ENCODE measurements at regions not wholly inside any gene's neighbourhood (a gene's known extent, or its start where the extent isn't known, plus 50 kb on each side); places are given as distances from the start of the nearest gene placed in this dataset.
A peak's percentile ranks its signal among the peaks of the same experiment; 100 is the strongest.

DNA sequence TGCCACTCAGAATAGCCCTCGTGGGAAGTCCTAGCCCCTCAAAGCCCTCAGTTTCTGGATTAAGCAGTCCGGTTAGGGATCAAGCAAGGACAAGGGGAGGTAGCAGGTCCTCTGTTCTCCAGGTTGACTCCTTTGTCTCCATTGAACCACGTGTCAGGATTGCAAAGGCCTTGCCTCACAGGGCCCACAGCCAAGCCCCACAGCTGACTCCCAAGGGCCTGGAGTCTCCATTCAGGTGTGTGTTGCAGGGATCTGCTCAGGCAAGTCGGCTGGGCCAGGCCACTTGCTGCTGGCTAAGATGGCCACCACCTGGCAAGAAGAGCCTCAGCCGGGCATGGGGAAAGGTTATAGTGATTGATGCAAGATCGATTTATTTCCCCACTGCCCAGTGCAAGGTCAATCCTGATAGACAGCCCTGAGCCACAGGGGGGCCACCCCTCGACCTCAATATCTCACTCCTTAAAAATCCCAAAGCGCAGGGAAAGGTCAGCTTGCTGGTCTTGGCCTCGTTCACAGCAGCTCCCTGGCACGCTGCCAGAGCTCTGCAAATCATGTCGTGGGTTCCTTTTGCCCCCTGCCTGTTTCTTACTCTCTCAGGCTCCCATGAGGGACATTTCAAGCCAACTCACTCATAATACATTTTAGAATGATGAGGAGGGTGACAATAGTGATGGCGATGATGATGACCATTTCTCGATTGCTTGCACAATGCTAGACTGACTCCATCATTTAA is 75.9 kb downstream of the EDN3 start:
- Histone ChIP-seq H3K36me3 (ENCODE audit: insufficient read depth, low read length) (no peaks in the 10 kb centered on the region), H3K9ac (ENCODE audit: insufficient read length) (no peak overlapping the region), H3K9me3 (ENCODE audit: low read depth, low read length) (no peaks in the 10 kb centered on the region), H3K4me3 (no peak overlapping the region), H3K27ac (no peak overlapping the region)
- TF ChIP-seq FOXP2 (optimal IDR thresholded peaks at IDR 0.05; ENCODE audit: control extremely low read depth, extremely low read length, insufficient read depth), result no peak
- no peak for TF ChIP-seq EZH2 (IDR thresholded peaks at IDR 0.05)
- no peak for TF ChIP-seq POLR2AphosphoS5 (IDR thresholded peaks at IDR 0.05; ENCODE audit: borderline replicate concordance, low read depth, low read length)
- DNase-seq (ENCODE audit: low read depth, low spot score), result no peak

DNA sequence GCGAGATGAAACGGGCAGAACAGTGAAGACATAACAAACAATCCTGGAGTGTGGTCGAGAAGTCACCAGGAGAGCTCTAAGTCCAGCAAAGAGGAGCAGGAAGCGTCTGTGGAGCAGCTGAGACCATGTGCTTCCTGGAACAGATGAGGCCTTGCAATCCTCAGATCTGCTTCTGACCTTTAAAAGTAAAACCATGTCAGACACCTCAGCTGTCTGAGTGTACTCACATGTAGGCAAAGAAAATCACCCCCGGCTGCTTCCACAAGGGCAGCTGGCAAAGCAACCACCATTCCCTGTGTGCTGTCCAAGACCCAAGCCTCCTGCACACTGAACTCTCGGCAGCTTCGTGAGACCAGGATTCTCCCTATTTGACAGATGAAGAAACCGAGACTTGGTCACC is 76.6 kb downstream of the EDN3 start:
- H3K9me3 ChIP-seq (ENCODE audit: low read depth, low read length), result no peaks in the 10 kb centered on the region
- DNase-seq (ENCODE audit: low read depth, low spot score), result no peak
- no peaks in the 10 kb centered on the region for H3K36me3 ChIP-seq (ENCODE audit: insufficient read depth, low read length)
- H3K27ac ChIP-seq, result no peak overlapping the region
- no peak overlapping the region for H3K4me3 ChIP-seq
- TF ChIP-seq FOXP2 (optimal IDR thresholded peaks at IDR 0.05; ENCODE audit: control extremely low read depth, extremely low read length, insufficient read depth) (no peak), EZH2 (IDR thresholded peaks at IDR 0.05) (no peak), POLR2AphosphoS5 (IDR thresholded peaks at IDR 0.05; ENCODE audit: borderline replicate concordance, low read depth, low read length) (no peak)
- no peak overlapping the region for H3K9ac ChIP-seq (ENCODE audit: insufficient read length)

DNA sequence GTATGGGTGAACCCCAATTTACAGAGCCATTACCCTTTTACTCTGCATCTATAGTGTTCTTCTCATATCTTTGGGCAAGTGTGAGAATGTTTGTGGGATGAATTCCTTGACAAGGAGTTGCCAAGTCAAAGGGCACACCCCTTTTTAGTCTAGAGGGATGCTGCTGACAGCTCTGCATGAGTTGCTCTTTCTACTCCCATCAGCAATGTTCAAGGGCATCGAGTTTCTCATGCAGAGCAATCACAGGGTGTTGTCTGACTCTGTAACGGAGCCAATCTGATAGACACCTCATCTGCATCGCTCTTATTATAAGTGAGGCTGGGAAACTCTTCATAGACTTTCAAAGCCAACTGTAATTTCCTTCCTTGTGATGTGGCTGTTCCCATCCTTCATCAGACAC is 77.4 kb downstream of the EDN3 start:
- Histone ChIP-seq H3K9ac (ENCODE audit: insufficient read length) (no peak overlapping the region), H3K27ac (no peak overlapping the region), H3K4me3 (no peak overlapping the region), H3K9me3 (ENCODE audit: low read depth, low read length) (no peaks in the 10 kb centered on the region), H3K36me3 (ENCODE audit: insufficient read depth, low read length) (no peaks in the 10 kb centered on the region)
- no peak for DNase-seq (ENCODE audit: low read depth, low spot score)
- TF ChIP-seq POLR2AphosphoS5 (IDR thresholded peaks at IDR 0.05; ENCODE audit: borderline replicate concordance, low read depth, low read length), result no peak
- TF ChIP-seq FOXP2 (optimal IDR thresholded peaks at IDR 0.05; ENCODE audit: control extremely low read depth, extremely low read length, insufficient read depth), result no peak
- no peak for TF ChIP-seq EZH2 (IDR thresholded peaks at IDR 0.05)

DNA sequence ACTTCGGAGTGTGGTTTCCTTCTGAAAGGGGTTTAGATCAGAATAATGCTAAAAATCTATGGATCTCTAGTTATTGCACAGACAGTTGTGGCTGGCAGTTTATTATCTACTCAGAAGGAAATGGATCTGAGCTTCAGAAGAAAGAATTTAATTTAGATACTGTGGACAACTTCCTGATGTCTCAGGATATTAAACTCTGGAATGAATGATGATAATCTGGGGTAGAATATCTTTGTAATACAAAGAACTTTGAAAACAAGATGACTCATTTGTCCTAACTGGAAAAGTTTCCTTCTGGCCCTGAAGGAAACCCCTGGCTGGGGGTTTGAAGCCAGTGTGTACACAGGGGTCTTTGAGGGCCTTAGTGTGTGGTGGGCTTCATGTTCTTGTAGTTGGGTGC is 78.0 kb downstream of the EDN3 start:
- Histone ChIP-seq H3K9me3 (ENCODE audit: low read depth, low read length) (no peaks in the 10 kb centered on the region), H3K9ac (ENCODE audit: insufficient read length) (no peak overlapping the region), H3K27ac (no peak overlapping the region), H3K36me3 (ENCODE audit: insufficient read depth, low read length) (no peaks in the 10 kb centered on the region), H3K4me3 (no peak overlapping the region)
- DNase-seq (ENCODE audit: low read depth, low spot score), result no peak
- TF ChIP-seq POLR2AphosphoS5 (IDR thresholded peaks at IDR 0.05; ENCODE audit: borderline replicate concordance, low read depth, low read length) (no peak), EZH2 (IDR thresholded peaks at IDR 0.05) (no peak), FOXP2 (optimal IDR thresholded peaks at IDR 0.05; ENCODE audit: control extremely low read depth, extremely low read length, insufficient read depth) (no peak)

DNA sequence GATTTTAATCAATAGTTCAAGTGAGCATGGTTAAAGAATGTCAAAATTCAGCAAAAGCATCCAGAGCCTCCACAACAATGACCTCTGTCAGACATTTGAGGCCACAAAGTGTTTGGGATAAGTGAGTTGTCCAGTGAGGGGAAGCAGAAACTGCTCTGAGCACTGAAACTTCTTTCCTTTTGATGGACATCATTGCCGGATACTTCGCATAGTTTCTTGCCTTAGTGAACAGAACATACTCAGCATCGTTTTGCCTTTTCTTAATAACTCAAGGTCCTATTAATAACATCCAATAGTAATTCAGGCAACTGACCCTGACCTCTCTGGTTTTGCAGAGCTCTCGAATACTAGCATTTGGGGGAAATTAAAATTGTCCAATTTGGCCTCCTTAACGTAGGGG is 78.6 kb downstream of the EDN3 start:
- no peak for TF ChIP-seq EZH2 (IDR thresholded peaks at IDR 0.05)
- no peak for TF ChIP-seq FOXP2 (optimal IDR thresholded peaks at IDR 0.05; ENCODE audit: control extremely low read depth, extremely low read length, insufficient read depth)
- no peak for TF ChIP-seq POLR2AphosphoS5 (IDR thresholded peaks at IDR 0.05; ENCODE audit: borderline replicate concordance, low read depth, low read length)
- Histone ChIP-seq H3K4me3 (no peak overlapping the region), H3K36me3 (ENCODE audit: insufficient read depth, low read length) (no peaks in the 10 kb centered on the region), H3K9me3 (ENCODE audit: low read depth, low read length) (no peaks in the 10 kb centered on the region), H3K9ac (ENCODE audit: insufficient read length) (no peak overlapping the region), H3K27ac (no peak overlapping the region)
- DNase-seq (ENCODE audit: low read depth, low spot score), result no peak

DNA sequence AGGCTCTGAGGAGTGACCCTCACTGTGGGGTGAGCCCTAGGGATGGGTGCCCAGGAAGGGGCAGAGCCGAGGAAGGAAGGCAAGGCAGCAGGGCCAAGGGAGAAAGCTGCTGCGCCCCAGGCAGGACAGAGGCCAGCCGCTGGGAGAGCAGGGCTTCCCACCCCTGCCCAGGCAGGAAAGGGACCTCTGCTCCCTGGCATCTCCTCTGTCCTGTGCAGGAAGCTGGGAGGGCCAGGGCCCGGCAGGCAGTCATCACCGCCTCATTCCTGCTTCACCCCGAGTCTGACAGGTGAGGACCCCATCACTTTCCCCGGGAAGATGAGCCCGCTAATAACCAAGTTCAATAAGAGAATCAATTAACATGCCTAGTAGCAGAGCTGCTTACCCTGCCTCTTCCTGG is 81.3 kb downstream of the EDN3 start:
- no peak overlapping the region for H3K4me3 ChIP-seq
- DNase-seq (ENCODE audit: low read depth, low spot score), result no peak
- TF ChIP-seq FOXP2 (optimal IDR thresholded peaks at IDR 0.05; ENCODE audit: control extremely low read depth, extremely low read length, insufficient read depth) (no peak), EZH2 (IDR thresholded peaks at IDR 0.05) (no peak), POLR2AphosphoS5 (IDR thresholded peaks at IDR 0.05; ENCODE audit: borderline replicate concordance, low read depth, low read length) (no peak)
- no peak overlapping the region for H3K9ac ChIP-seq (ENCODE audit: insufficient read length)
- no peaks in the 10 kb centered on the region for H3K9me3 ChIP-seq (ENCODE audit: low read depth, low read length)
- H3K27ac ChIP-seq, result no peak overlapping the region
- no peaks in the 10 kb centered on the region for H3K36me3 ChIP-seq (ENCODE audit: insufficient read depth, low read length)

DNA sequence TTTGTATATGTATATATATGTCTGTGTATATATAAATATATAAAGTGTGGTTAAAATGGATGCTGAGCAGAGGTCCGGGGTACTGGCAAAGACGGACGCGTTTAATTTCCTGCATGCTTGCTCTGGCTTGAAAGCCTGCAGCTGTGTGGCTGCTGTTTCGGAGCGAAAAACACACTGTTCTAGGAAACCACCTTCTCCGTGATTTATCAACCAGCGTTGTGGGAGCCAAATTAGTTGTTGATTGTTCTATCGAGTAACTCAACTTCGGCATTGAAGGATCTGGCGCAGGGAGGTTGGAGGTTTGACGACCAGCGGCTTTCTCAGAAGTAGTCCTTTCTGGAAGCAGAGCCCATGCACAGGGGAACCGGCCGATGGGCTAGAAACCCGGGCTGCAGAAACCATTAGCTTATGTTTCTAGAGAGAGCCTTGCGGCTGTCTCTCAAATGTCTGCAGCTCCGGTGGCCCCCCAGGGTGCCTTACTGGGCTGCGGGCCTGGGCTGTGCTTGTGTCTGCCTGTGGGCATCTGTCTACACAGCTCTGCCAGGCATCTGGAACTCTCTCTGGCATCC is 81.8 kb downstream of the EDN3 start:
- Histone ChIP-seq H3K27ac (no peak overlapping the region), H3K4me3 (no peak overlapping the region), H3K9ac (ENCODE audit: insufficient read length) (no peak overlapping the region), H3K9me3 (ENCODE audit: low read depth, low read length) (no peaks in the 10 kb centered on the region), H3K36me3 (ENCODE audit: insufficient read depth, low read length) (no peaks in the 10 kb centered on the region)
- DNase-seq (ENCODE audit: low read depth, low spot score), result no peak
- TF ChIP-seq FOXP2 (optimal IDR thresholded peaks at IDR 0.05; ENCODE audit: control extremely low read depth, extremely low read length, insufficient read depth) (no peak), EZH2 (IDR thresholded peaks at IDR 0.05) (peak; percentile 56)

DNA sequence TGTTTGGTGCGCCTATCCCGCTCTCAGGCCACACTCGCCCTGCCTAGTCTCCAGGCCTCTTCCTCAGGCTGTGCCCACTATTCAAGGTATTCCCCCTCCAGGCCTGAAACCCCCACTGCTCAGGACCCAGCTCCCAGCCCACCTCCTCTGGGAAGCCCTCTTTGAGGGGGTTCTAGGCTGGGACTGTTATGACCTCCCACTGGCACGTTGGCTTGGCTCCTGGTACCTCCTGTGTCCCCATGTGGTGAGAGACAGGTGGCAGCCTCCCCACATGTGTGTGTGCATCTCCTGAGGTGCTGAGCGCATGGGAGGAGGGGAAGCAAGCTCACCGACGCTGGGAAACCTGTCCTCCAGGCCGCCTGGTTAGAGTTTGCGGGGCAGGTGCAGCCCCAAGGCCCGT is 82.5 kb downstream of the EDN3 start:
- no peak for DNase-seq (ENCODE audit: low read depth, low spot score)
- Histone ChIP-seq H3K36me3 (ENCODE audit: insufficient read depth, low read length) (no peaks in the 10 kb centered on the region), H3K9me3 (ENCODE audit: low read depth, low read length) (no peaks in the 10 kb centered on the region), H3K9ac (ENCODE audit: insufficient read length) (no peak overlapping the region), H3K4me3 (no peak overlapping the region), H3K27ac (no peak overlapping the region)
- TF ChIP-seq FOXP2 (optimal IDR thresholded peaks at IDR 0.05; ENCODE audit: control extremely low read depth, extremely low read length, insufficient read depth), result no peak
- no peak for TF ChIP-seq POLR2AphosphoS5 (IDR thresholded peaks at IDR 0.05; ENCODE audit: borderline replicate concordance, low read depth, low read length)
- TF ChIP-seq EZH2 (IDR thresholded peaks at IDR 0.05), result no peak

DNA sequence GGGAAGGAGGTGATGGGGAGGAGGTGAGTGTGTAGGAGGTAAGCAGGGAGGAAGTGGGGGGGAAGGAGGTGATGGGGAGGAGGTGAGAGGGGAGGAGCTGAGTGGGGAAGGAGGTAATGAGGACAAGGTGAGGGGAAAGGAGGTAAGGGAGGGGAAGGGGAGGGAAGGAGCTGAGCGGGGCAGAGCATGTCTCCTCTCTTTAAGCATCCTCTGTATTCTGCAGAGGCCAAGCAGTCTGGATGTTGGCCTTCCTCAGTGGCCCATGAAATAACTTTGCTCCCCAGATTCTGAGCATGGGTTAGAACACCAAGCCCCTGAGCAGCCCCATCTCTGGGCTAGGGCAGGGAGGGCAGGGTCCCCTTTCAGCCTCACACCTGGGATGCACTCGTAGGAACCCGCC is 84.6 kb downstream of the EDN3 start:
- TF ChIP-seq POLR2AphosphoS5 (IDR thresholded peaks at IDR 0.05; ENCODE audit: borderline replicate concordance, low read depth, low read length) (no peak), EZH2 (IDR thresholded peaks at IDR 0.05) (no peak), FOXP2 (optimal IDR thresholded peaks at IDR 0.05; ENCODE audit: control extremely low read depth, extremely low read length, insufficient read depth) (no peak)
- no peak for DNase-seq (ENCODE audit: low read depth, low spot score)
- Histone ChIP-seq H3K9ac (ENCODE audit: insufficient read length) (no peak overlapping the region), H3K9me3 (ENCODE audit: low read depth, low read length) (no peaks in the 10 kb centered on the region), H3K27ac (no peak overlapping the region), H3K4me3 (no peak overlapping the region), H3K36me3 (ENCODE audit: insufficient read depth, low read length) (no peaks in the 10 kb centered on the region)
